Urothelium cell line (cell line): ENCODE measurements at regions not wholly inside any gene's neighbourhood (a gene's known extent, or its start where the extent isn't known, plus 50 kb on each side); places are given as distances from the start of the nearest gene placed in this dataset.

Experiments
- DNase-seq: peaks from one replicate; pipeline ENCODE4 v3.0.0; 2011; ENCODE audit warnings: low spot score, mixed read lengths
- FAIRE-seq: peaks from 2 replicates; lab custom pipeline; 2011; peaks lifted over from hg19 to GRCh38; lab: Jason Lieb, UNC

DNA sequence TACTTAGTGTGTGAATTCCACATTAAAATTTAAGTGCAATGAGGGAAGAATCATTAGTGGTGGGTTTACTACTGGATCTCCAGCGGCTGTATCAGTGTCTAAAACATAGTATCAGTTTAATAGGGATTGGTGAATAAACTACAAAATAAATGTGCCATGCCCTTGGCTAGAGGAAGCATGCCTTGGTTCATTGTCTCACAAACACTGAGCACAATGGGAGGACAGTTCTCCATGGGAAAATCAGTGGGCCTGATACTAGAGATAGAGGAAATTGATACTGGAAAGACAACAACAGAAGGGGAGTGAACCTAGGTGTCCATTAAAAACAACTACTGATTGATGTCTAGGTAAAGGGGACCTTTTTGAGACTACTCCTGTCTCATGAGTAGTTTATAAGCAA, 971.6 kb downstream of the SUCLG1 start:
- DNase-seq (no peak), FAIRE-seq (no peak)

DNA sequence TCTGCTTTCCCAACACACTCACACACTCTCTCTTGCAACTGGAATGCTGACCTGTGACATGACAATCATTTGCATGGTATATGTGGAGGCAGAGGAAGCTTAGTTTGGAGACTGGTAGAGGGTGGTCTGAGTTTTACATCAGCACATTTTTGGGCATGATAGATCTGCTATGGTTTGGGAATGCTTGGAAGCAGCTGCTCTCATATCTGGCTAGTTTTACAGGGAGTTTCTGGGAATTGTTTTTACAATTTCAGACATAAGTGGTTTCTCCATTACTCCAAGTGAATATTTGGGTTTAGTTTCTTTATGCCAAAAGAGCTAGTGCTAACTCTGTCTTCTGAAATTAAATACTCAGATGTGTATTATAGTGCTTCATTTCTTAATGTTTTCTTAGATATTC, 977.6 kb downstream of the SUCLG1 start:
- FAIRE-seq: no peak

DNA sequence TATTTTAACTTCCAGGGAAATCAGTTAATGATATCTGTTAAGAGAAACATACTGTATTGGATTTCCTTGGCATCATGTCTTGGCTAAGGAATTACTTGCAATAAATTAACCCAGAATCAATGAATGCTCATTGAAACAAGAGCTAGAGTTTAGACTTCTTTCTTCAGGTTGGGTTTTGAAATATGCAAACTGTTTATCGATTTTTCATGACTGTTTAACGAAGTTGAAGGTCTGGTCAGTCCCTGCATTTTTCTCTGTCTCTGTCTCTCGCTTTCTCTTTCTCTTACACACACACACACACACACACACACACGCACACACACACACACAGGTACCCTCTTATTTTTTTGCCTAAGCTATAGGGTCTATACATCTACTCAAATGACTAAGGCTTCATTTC, 981.0 kb downstream of the SUCLG1 start:
- FAIRE-seq: no peak
- no peak for DNase-seq

More for the DNA sequence above, 977.6 kb downstream of the SUCLG1 start:
- DNase-seq: no peak

DNA sequence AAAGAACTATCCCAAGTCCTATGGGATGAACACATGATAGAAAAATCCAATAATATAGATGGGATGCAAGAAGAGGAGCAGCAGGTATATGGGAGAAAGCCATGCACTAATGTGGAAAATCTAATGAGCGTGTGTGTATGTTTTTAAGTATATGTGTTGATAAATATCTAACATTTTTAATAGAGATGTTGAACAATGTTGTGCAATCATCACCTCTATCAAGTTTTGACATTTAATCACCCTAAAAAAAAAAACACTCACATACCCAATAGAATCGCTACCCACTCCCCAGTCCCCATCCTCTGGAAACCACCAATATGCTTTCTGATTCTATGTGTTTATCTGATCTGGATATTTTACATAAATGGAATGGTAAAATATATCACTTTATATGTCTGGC, 983.7 kb downstream of the SUCLG1 start:
- FAIRE-seq: no peak

DNA sequence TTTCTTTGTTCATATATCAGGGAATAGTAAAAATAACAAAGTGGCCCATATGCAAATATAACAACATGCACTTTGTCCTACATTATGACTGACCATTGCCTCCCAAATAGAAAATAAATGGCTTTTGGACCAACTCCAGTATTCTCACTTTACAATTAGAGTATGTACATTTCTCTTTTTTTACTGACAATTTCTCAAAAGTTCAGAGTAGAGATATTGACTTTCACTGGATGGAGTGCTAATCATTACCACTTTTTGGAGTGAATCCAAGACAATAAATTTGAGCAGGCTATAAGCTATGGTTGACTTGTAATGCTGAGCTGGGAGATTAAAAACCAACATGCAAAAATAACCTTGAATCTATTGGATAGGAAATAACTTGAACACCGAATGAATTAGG, 987.4 kb downstream of the SUCLG1 start:
- DNase-seq: no peak
- FAIRE-seq: no peak

More for the DNA sequence above, 983.7 kb downstream of the SUCLG1 start:
- DNase-seq: no peak

DNA sequence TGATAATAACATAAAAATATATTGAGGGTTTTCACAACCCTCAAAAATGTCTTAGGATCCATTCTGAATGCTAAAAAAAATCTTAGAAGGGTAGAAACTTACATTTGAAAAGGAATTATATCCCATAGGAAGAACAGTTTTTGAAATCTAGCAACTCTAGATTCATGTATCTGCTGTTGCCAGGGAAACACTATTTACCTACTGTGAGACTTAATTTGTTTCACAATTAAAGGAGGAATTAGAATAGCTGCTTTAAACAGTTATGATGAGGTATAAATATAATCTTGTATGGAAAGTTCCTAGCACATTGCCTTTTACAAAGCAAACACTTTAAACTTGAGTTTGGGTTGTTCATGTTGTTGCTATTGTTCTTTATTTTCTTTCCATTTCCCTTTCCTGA, 988.2 kb downstream of the SUCLG1 start:
- FAIRE-seq (no peak), DNase-seq (no peak)

DNA sequence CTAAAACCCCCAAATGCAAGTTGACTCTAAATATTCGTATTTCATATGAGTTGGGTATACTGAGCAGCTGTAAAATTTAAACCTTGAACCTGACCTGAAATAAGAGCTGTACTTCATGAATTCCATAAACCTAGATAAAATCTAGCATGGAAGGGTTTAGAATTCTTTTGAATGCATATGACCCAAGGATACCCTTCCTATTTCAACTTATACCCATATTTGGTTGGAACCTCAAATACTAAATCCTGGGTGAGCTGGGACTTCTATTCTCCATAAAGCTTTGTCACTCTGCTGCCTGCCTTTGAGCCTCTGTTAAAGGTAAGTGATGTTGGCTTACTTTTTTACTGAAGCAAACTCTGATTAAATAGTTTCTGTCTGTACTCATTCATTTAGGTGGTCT, 994.6 kb downstream of the SUCLG1 start:
- FAIRE-seq (no peak), DNase-seq (no peak)

DNA sequence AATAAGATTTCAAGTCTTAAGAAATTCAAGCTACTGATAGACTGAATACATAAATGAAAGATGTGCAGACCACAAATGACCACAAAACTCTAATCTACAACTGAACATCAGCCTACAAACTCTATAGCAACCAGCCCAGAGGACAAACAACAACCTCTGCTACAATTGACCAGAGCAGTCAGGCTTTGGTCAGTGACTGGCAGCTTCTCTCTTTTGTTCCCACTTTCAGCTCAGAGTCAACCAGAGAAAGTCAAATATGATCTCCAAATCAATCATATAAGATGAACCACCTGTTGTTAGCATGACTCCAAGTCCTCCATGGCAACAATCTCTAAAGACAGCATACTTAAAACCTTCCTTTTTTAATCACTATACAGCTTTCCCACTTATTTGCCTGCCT, 996.2 kb downstream of the SUCLG1 start:
- no peak for FAIRE-seq
- no peak for DNase-seq

DNA sequence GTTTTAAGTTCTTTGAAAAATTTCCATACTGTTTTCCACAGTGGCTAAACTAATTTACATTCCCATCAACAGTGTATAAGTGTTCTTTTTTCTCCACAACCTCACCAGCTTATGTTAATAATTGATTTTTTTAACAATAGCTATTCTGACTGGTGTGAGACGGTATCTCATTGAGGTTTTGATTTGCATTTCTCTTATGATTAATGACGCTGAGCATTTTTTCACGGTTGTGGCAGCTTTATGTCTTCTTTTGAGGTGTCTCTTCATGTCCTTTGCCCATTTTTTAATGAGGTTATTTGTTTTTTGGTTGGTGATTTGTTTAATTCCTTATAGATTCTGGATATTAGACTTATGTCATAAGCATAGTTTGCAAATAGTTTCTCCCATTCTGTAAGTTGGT, 997.9 kb downstream of the SUCLG1 start:
- no peak for DNase-seq
- no peak for FAIRE-seq

DNA sequence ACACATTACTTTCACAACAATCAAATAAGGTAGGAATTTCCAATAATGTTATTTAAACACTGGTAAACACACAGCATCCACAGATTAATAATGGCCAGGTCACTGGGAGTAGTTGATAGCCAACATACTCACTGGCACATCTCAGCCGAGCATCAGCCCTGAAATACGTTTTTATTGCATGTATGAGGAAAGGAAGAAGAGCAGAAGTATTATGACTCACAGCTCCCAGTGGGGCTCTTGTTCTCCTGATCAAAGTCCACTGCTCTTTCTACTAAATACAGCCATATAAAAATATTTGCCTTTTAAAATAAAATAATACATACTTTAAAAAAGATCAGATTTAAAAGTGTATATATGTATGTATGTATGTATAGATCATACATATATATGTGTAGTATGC, 999.6 kb downstream of the SUCLG1 start:
- DNase-seq (no peak), FAIRE-seq (no peak)

DNA sequence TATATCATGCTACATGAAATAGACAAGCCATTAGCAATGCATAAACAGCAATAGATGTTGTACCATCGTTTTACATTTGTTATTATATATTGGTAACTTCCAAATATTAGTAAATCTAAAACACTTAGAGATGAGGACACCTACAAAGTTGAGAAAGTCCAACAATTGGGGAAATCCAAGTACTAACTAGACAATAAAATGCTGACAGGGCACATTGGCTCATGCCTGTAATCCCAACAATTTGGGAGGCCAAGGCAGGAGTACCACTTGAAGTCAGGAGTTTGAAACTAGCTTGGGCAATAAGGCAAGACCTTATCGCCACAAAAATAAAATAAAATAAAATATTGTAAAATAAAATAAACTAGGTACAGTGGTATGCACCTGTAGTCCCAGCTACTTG, 1023.1 kb downstream of the SUCLG1 start:
- DNase-seq (no peak), FAIRE-seq (no peak)

DNA sequence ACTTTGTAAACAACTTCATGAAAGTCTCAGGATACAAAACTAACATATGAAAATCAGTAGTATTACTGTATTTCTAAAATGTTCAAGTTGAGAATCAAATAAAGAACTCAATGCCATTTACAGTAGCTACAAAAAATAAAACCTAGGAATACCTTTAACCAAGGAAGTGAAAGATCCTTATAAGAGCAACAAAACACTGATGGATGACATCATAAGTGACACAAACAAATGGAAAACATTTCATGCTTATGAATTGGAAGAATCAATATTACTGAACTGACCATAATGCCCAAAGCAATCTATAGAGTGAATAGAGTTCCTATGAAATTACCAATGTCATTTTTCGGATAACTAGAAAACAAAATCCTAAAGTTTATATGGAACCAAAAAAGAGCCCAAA, 1038.1 kb downstream of the SUCLG1 start:
- no peak for FAIRE-seq
- DNase-seq: no peak

DNA sequence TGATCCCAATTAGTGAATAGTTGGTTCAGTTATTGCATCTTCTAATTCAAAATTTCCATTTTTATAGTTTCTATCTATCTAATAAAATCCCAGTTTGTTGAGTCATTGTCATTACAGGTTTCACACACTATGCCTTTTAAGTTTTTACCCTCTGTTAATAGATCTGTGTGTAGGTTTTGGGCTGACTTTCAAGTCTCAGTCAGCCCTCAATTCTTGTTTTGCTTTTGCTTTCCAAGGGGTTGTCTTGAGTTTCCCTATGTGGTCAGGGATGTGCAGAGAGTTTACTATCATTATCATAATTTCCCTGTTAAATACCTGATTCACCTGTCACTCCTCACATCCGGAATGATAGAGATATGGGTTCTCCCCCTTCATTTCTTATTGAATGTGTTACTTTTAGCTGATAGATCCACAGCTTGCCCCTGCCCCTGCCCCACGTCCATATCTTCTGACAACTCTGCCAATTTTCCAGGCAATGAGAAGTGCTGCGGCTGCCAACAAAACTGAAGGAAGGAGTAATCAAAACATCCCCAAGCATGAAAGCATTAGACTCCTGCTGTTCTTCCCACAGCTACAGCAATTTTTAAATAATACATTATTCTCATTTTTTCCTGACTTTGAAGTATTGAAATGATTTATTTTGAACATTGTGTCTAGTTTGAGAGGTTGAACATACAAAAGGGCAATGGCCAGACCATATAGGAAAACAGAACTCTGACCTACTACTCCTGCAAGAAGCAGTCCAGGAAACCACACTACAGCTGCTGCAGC, 1064.8 kb downstream of the SUCLG1 start:
- FAIRE-seq (no peak), DNase-seq (no peak)

DNA sequence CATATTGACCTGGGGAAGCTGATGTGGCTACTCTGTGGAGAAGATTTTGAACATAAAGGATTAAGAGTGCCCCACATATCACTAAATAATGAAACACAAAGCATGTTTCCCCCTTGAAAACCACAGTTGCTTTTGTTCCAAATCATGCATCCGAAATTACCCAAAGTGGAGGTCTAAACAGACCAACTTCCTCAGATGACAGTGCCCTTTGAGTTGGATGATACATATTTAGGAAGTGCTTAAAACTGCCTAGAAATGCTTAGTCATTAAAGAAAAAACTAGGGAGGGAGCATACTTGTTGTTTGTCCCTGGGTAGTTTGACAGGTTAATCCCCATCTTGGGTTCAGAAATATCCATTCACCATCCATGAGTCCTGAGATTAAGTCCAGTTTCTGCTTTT, 1070.3 kb downstream of the SUCLG1 start:
- DNase-seq: no peak

DNA sequence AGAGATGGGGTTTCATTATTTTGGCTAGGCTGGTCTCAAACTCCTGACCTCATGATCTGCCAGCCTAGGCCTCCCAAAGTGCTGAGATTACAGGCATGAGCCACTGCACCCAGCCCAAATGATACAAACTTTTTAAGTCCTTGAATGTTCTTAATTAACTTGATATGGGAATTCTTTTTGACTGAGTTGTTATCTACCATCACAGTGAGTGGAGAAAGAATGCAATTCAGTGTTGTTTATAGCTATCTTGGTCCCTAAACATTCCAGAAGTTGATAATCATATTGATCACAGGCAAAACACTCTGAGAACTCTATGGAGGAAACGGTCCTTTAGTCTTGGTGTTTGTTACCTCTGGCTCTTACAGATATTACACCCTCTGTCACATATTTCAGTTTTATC, 1072.5 kb downstream of the SUCLG1 start:
- no peak for DNase-seq
- FAIRE-seq: no peak

More for the DNA sequence above, 1070.3 kb downstream of the SUCLG1 start:
- FAIRE-seq: no peak

DNA sequence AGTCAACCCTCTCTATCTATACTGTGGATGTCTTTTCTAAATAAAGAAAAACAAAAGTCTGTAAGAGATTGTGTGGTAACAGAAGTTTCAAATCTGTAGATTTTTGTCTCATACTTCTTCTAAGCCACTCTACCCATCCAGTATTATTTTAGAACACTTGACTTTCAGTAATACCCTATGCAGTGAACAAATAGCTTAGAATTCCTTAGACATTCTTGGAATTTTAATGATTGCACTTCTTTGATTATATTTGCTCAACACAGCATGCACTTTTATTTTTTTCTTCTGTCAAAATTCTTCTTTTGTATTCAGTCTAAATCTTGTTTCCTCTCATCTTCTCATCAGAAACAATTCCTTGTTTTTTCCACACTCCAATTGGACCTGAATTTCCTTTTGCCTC, 1080.2 kb downstream of the SUCLG1 start:
- DNase-seq: no peak
- no peak for FAIRE-seq

DNA sequence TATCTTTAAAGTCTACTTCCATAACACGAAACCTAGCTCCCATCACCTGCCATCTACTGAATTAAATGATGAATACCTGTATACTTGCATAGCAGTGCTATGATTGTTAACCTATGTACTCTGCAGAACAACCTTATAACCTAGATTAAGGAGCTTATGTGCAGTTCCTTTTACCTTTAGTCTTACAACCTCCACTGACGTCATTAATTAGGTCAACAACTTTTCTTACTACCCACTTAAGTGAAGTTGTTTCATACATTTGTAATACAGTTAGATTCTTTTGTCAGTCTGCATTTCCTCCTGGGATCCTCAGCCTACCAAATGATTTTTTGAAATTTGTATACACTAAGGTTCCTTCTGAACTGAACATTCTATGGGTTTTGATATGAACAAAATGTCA, 1082.3 kb downstream of the SUCLG1 start:
- DNase-seq: no peak
- no peak for FAIRE-seq

DNA sequence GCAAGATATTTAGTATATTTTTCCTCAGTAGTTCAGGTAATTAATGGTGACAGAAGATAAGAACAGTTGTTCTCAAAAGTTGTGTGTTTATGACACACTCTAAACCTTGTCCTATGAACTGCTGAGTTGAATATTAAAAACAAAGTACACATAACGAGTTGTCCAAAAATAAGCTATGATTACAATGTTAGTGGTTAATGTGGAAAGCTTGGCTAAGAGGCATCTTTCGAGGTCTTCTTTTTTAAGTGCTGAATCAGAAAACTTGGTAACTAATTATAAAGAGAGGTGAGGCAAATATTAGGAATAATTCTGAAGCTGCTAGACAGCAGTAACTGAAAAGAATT, 1088.7 kb downstream of the SUCLG1 start:
- DNase-seq (no peak), FAIRE-seq (no peak)

DNA sequence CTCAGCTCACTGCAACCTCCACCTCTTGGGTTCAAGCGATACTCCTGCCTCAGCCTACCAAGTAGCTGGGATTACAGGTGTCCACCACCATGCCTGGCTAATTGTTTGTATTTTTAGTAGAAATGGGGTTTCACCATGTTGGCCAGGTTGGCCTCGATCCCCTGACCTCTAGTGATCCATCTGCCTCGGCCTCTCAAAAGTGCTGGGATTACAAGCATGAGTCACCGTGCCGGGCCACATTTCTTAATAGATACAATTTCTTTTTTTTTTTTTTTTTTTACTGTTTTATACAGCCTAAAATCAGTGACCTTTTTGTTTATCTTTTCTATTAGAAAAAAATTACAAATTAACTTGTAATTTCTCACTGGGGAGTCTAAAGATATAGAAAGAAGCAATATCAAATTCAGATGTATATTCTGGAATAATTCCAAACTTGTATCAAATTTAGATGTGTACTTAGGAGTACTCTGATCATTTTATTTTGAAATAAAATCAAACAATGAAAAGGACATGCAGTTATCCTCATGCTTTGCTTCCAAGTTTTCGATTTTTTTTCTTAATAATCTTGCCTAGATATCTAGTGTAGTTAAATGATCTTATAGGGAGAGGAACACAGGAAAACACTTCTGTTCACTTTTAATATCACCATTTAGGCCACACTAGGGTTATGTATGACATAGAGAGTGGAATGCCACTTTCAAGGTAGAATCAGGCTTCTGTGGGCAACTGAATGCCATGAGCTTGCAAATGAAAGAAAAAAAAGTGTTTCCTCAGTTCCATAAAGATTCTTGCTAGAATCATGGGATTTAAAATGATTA, 1089.3 kb downstream of the SUCLG1 start:
- no peak for FAIRE-seq
- DNase-seq: no peak

DNA sequence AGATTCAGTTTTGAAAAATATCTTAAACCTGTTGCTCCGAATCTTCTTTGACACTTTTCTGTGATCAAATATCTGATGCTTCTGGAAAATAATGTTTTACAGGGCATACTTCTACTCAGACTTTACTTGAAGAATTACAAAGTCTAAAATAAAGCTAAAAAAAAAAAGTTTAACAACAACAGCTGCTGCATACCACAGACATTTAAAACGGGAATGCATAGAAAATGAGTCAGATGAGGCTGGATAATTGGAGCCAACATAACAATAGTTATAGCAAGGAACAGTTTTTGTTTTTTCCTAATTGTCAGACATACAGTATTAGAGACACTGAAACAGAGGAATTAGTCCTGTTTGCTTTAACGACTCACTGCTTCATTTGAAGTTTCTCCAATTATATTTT, 1090.2 kb downstream of the SUCLG1 start:
- DNase-seq: no peak
- no peak for FAIRE-seq

DNA sequence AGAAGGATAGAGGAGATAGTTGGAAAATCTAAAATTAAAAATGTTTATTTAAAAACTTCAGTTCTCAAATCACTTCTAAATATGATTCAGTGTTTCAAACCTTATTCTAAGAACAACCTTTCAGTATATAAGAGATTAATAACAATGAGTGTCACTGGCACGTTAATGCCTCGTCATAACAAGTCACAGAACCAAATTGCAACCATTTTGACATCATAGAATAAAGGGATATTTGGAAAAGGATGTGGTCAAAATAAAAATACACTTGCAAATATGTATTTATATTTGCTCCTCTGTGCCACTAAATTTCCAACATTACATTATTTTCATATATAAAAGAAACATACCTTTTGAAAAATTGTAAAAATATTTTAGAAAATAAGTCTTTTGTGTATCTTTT, 1090.6 kb downstream of the SUCLG1 start:
- FAIRE-seq (no peak), DNase-seq (no peak)

DNA sequence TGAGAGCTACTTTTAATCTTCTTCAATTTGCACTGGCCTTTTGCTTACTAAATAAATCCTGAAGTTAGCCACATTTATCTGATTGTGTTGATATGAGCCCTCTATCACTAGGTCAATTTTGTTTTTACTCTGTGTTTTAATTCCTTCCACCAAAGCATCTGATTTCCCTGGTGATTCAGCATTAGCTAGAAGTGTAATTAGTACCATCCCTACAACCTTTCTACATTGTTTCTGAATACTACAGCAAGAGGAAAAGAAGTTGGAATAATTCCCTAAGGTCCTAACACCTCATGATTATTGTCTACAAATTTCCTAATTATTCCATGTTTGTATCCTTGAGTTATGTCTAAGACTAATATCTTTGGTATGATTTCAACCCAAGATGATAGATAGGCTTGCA, 1093.6 kb downstream of the SUCLG1 start:
- DNase-seq: no peak
- FAIRE-seq: no peak
